GM19025 (cell line): ENCODE measurements at regions not wholly inside any gene's neighbourhood (a gene's known extent, or its start where the extent isn't known, plus 50 kb on each side); places are given as distances from the start of the nearest gene placed in this dataset.
"Not testable (repeated sequence)": the region's sequence is repeated elsewhere in the genome, so short reads cannot be mapped to it uniquely, and the experiment has no call there.

Experiments
- ATAC-seq: cut with Tn5 transposase; IDR thresholded peaks from one replicate; pipeline ENCODE4 v1.9.1; 2021; ENCODE audit warnings: mild to moderate bottlenecking, low read depth, moderate library complexity; ENCODE audit not compliant: unreplicated experiment

DNA sequence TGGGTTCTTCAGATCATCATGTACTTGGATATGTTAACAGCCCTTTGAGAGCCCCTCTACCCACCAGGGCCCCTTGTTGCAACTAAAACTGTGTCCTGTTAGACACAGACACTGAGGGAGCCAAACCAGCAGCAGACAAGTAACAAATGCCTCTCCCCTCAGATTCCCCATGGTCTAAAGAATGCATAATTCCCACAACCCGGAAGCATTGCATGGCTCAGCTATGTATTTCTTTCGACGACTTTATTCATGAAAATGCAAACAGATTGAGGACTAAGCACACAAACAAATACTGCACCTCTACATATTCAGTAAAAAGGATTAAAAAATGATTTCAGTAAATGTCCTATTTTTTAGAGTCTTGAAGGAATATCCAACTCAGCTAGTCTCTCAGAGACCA lies 70.1 kb upstream of the HECW1 start:
- no peak for ATAC-seq

DNA sequence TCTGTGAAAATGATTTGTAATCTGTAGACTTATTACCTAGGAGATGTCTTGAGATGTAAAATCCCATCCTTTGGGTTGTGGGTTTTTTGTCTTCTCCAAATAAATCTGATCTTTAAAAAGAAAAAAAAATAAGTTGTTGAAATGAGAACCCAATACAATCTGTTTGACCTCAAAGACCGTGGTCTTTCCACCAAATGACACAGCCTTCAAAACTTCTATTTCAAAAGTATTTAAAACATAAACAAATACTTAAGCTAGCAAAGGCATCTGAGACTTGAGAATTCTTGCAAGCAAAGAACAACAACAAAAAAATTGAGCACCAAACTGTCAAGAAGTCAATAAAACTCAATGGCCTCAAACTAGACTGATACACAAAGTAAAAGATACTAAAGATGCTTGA lies 67.9 kb upstream of the HECW1 start:
- no peak for ATAC-seq

DNA sequence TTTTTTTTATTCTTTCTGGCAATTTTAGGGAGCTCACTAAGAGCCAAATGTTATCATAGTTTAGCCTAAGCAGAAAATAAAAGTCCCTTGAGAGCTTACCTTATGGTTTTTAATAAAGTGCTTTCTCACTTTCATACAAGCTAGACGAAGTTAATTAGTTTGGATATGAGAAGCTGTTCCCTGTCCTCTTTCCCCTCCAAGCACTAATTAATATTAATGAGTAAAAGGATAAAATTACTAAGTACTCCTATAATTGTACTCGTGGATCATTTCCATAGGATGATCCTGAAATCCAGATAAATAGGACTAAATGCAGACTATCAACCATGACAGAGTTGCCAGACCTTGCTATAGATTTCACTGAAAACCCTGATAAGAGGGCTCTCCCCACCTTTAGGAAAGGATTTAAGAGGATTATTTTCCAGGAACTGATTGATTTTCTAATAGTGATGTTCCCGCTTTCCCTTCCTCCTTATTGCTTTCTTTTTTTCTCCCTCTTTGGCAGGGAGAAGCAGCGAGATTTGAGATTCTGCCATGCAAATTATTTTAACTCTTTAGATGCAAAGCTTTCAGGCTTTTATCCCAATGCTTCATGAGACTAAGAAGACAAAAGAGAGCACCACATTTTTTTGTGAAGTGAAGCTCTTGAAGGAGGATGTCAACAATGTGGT lies 58.3 kb upstream of the HECW1 start:
- ATAC-seq = no peak

DNA sequence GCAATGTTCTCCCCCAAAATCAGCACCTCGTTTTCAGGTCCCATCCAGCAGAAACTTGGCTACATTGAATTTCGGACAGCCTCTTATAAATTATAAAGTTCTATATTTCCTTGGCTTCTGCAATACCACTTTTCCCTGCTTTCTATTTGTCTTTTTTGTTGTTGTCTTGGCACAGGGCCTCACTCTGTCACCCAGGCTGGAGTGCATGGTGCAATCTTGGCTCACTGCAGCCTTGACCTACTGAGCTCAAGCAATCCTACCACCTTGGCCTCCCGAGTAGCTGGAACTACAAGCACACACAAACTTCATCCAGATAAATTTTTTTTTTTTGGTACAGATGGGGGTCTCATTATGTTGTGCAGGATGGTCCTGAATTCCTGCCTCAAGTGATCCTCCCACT lies 55.3 kb upstream of the HECW1 start:
- ATAC-seq = no peak

DNA sequence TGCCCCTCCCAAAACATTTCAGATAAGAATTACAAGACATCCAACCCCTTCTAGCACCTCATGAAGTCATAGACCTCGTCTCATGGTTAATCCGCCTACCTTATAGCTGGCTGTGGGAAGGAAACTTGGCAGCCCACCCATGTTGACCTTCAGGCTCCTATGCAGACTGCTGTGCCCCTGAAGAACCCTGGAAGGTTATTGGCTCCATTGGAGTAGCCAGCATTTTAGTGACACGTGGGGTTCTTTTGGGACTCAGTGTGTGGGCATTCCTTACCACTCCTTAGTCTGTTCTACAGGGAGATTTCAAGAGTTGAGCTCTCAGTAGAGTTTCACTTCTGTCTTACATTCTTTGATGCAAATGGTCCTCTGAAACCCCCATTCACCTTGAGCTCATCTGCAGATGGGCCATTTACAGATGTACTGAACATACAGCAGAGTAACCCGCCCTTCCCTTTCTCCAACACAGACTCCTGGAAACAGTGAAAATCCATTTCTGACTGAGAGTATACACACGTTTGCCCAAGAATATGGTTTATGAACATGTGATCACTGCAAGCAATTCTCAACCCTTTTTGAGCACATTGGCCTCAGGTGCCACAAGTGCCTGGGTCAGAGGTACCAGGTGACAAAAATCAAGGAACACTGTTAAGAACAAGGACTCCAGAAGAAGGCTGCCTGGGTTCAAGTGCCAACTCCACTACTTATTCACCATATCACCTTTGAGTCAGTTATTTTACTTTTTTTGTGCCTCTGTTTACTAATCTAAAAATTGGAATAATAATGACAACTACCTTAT lies 54.0 kb upstream of the HECW1 start:
- ATAC-seq = peak; percentile 44

DNA sequence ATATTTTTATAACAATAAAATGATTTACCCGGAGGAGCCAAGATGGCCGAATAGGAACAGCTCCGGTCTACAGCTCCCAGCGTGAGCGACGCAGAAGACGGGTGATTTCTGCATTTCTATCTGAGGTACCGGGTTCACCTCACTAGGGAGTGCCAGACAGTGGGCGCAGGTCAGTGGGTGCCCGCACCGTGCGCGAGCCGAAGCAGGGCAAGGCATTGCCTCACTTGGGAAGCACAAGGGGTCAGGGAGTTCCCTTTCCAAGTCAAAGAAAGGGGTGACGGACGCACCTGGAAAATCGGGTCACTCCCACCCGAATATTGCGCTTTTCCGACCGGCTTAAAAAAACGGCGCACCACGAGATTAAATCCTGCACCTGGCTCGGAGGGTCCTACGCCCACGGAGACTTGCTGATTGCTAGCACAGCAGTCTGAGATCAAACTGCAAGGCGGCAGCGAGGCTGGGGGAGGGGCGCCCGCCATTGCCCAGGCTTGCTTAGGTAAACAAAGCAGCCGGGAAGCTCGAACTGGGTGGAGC lies 53.3 kb upstream of the HECW1 start:
- not testable (repeated sequence) for ATAC-seq
